DOHH2 (cell line): ENCODE measurements at regions not wholly inside any gene's neighbourhood (a gene's known extent, or its start where the extent isn't known, plus 50 kb on each side); places are given as distances from the start of the nearest gene placed in this dataset.

ENCODE experiments used
- CTCF ChIP-seq: fragments of 200-600 bp; sonication (generic); IDR thresholded peaks from one replicate; pipeline ENCODE4 v1.5.1; 2014; ENCODE audit warnings: antibody characterized with exemption, mild to moderate bottlenecking, low read depth, low read length; ENCODE audit not compliant: poor library complexity, severe bottlenecking
- EZH2phosphoT487 ChIP-seq: fragments of 200-600 bp; sonication (generic); IDR thresholded peaks from 2 replicates; pipeline ENCODE4 v1.6.1; 2017; ENCODE audit warnings: borderline replicate concordance, mild to moderate bottlenecking, antibody characterized with exemption, low read length, moderate library complexity, mixed read lengths

- no peak for TF ChIP-seq CTCF
- no peak for TF ChIP-seq EZH2phosphoT487
Observed at GRCh38 chr4:108498925-108499324, 121.5 kb upstream of the RPL34 start.
